Neural progenitor cell (in vitro differentiated cells): ENCODE measurements at regions not wholly inside any gene's neighbourhood (a gene's known extent, or its start where the extent isn't known, plus 50 kb on each side); places are given as distances from the start of the nearest gene placed in this dataset.
A peak's percentile ranks its signal among the peaks of the same experiment; 100 is the strongest.

Experiments used
- DNase-seq: peaks from one replicate; pipeline ENCODE4 v3.0.0-alpha.2; 2016; ENCODE audit warnings: low spot score
- H2AFZ ChIP-seq: fragments of 200-600 bp; sonication (generic); replicated peaks from 2 replicates; pipeline ENCODE4 v1.6.1; 2016; ENCODE audit warnings: antibody characterized with exemption
- H3F3A ChIP-seq: fragments of 200-600 bp; sonication (generic); 2 replicates; pipeline ENCODE4 v1.6.1; 2016; ENCODE audit warnings: antibody characterized with exemption, low read depth
- H3K27ac ChIP-seq: fragments of 200-600 bp; sonication (generic); 2 replicates; pipeline ENCODE4 v1.5.1; 2016; ENCODE audit warnings: mild to moderate bottlenecking
- H3K27me3 ChIP-seq: fragments of 200-600 bp; sonication (generic); 2 replicates; pipeline ENCODE4 v1.6.1; 2016; ENCODE audit warnings: mild to moderate bottlenecking, moderate library complexity
- H3K36me3 ChIP-seq: fragments of 200-600 bp; sonication (generic); 2 replicates; pipeline ENCODE4 v1.5.1; 2016
- H3K4me1 ChIP-seq: fragments of 200-600 bp; sonication (generic); 2 replicates; pipeline ENCODE4 v1.6.1; 2016; ENCODE audit warnings: mixed run types
- H3K4me2 ChIP-seq: fragments of 200-600 bp; sonication (generic); 2 replicates; pipeline ENCODE4 v1.6.1; 2016
- H3K4me3 ChIP-seq: fragments of 200-600 bp; sonication (generic); 2 replicates; pipeline ENCODE4 v1.5.1; 2016
- H3K79me2 ChIP-seq: fragments of 200-600 bp; sonication (generic); 2 replicates; pipeline ENCODE4 v1.6.1; 2016; ENCODE audit warnings: low read depth
- H3K9ac ChIP-seq: fragments of 200-600 bp; sonication (generic); 2 replicates; pipeline ENCODE4 v1.6.1; 2016
- H3K9me3 ChIP-seq: fragments of 200-600 bp; sonication (generic); 2 replicates; pipeline ENCODE4 v1.5.1; 2016; ENCODE audit warnings: low read depth
- H4K20me1 ChIP-seq: fragments of 200-600 bp; sonication (generic); 2 replicates; pipeline ENCODE4 v1.6.1; 2016; ENCODE audit warnings: low read depth
- H3K27ac Mint-ChIP-seq: 3 replicates; pipeline ENCODE4 v1.8.0; 2021; ENCODE audit warnings: mixed read lengths
- H3K27me3 Mint-ChIP-seq: 2 replicates; pipeline ENCODE4 v1.8.0; 2022; ENCODE audit warnings: low read depth, mild to moderate bottlenecking, inconsistent platforms, moderate library complexity, mixed read lengths; ENCODE audit not compliant: insufficient read depth
- H3K36me3 Mint-ChIP-seq: 3 replicates; pipeline ENCODE4 v1.8.0; 2021; ENCODE audit warnings: mixed read lengths
- H3K4me1 Mint-ChIP-seq: 3 replicates; pipeline ENCODE4 v1.8.0; 2021; ENCODE audit warnings: mixed read lengths
- H3K4me3 Mint-ChIP-seq: 3 replicates; pipeline ENCODE4 v1.8.0; 2021; ENCODE audit warnings: mild to moderate bottlenecking, moderate library complexity, mixed read lengths
- H3K9me3 Mint-ChIP-seq: 3 replicates; pipeline ENCODE4 v1.8.0; 2020; ENCODE audit warnings: mixed read lengths
- EZH2 ChIP-seq: fragments of 200-600 bp; sonication (generic); IDR thresholded peaks from 2 replicates; pipeline ENCODE4 v1.6.1; 2017; ENCODE audit warnings: antibody characterized with exemption, mild to moderate bottlenecking, moderate library complexity
- EZH2phosphoT487 ChIP-seq: fragments of 200-600 bp; sonication (generic); IDR thresholded peaks from 2 replicates; pipeline ENCODE4 v1.6.1; 2017; ENCODE audit warnings: antibody characterized with exemption
- TF ChIP-seq, protein P1 (sequence below): fragments of 200-600 bp; sonication (generic); IDR thresholded peaks from 2 replicates; pipeline ENCODE4 v1.5.1; 2017; ENCODE audit warnings: antibody characterized with exemption, mild to moderate bottlenecking

DNA sequence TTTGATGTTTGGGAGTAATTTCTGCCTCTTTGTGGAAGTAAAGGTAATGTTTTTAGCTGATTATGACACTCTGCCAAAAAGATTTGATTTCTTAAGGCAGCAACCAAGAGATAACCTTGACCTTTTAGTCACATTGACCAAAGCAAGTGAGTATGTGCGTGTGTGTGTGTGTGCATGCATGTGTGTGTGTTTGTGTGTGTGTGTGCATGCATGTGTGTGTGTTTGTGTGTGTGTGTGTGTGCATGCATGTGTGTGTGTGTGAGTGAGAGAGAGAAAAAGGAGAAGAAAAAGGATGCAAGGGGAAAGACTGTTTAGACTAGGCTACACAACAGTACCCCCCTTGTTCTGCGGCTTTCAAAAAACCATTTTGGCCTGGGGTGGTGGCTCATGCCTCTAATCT lies 88.1 kb upstream of the NPVF start:
- Histone ChIP-seq H3F3A (no peaks in the 10 kb centered on the region), H3K4me3 (no peak overlapping the region), H3K79me2 (no peaks in the 10 kb centered on the region), H3K4me1 (no peaks in the 10 kb centered on the region), H3K4me2 (no peak overlapping the region), H4K20me1 (no peaks in the 10 kb centered on the region), H3K36me3 (no peaks in the 10 kb centered on the region), H3K27me3 (no peaks in the 10 kb centered on the region), H2AFZ (no peak overlapping the region), H3K9ac (no peak overlapping the region), H3K9me3 (no peaks in the 10 kb centered on the region), H3K27ac (no peak overlapping the region)
- Mint-ChIP-seq H3K27ac (no peak overlapping the region), H3K4me1 (peaks cover 11% of the 10 kb centered on the region), H3K4me3 (no peak overlapping the region), H3K9me3 (peaks cover 18% of the 10 kb centered on the region), H3K27me3 (no peaks in the 10 kb centered on the region), H3K36me3 (peaks cover under 1% of the 10 kb centered on the region)
- no peak for TF ChIP-seq EZH2
- TF ChIP-seq, protein P1, sequence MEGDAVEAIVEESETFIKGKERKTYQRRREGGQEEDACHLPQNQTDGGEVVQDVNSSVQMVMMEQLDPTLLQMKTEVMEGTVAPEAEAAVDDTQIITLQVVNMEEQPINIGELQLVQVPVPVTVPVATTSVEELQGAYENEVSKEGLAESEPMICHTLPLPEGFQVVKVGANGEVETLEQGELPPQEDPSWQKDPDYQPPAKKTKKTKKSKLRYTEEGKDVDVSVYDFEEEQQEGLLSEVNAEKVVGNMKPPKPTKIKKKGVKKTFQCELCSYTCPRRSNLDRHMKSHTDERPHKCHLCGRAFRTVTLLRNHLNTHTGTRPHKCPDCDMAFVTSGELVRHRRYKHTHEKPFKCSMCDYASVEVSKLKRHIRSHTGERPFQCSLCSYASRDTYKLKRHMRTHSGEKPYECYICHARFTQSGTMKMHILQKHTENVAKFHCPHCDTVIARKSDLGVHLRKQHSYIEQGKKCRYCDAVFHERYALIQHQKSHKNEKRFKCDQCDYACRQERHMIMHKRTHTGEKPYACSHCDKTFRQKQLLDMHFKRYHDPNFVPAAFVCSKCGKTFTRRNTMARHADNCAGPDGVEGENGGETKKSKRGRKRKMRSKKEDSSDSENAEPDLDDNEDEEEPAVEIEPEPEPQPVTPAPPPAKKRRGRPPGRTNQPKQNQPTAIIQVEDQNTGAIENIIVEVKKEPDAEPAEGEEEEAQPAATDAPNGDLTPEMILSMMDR = no peak
- TF ChIP-seq EZH2phosphoT487 = no peak
- DNase-seq = no peak

DNA sequence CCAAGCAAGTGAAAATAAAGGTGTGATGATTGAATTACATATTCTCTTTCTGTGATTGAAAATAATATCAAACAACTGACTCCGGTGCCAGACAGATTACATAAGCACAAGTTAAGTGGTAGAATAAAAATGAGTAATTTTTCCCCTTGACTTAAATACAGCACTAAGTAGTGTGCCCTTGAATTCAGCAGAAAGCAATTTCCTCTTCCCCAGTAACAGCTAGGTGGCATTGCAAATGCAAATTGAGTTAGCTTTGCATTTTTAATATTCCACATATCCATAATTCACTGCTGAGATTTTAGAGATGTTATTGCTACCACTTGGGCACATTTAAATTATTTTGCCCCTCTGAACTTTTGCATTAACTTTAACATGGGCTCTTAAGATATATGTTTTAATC lies 89.8 kb upstream of the NPVF start:
- Histone ChIP-seq H3K79me2 (no peaks in the 10 kb centered on the region), H4K20me1 (no peaks in the 10 kb centered on the region), H2AFZ (no peak overlapping the region), H3F3A (no peaks in the 10 kb centered on the region), H3K36me3 (no peaks in the 10 kb centered on the region), H3K4me3 (no peak overlapping the region), H3K27ac (no peak overlapping the region), H3K27me3 (no peaks in the 10 kb centered on the region), H3K9me3 (no peaks in the 10 kb centered on the region), H3K4me1 (no peaks in the 10 kb centered on the region), H3K9ac (no peak overlapping the region), H3K4me2 (no peak overlapping the region)
- TF ChIP-seq EZH2 = no peak
- TF ChIP-seq EZH2phosphoT487 = no peak
- TF ChIP-seq, protein P1 = peak; percentile 5
- Mint-ChIP-seq H3K4me1 (peaks cover 16% of the 10 kb centered on the region), H3K36me3 (no peaks in the 10 kb centered on the region), H3K9me3 (peaks cover 5% of the 10 kb centered on the region), H3K27me3 (no peaks in the 10 kb centered on the region), H3K4me3 (no peak overlapping the region), H3K27ac (no peak overlapping the region)
- no peak for DNase-seq

DNA sequence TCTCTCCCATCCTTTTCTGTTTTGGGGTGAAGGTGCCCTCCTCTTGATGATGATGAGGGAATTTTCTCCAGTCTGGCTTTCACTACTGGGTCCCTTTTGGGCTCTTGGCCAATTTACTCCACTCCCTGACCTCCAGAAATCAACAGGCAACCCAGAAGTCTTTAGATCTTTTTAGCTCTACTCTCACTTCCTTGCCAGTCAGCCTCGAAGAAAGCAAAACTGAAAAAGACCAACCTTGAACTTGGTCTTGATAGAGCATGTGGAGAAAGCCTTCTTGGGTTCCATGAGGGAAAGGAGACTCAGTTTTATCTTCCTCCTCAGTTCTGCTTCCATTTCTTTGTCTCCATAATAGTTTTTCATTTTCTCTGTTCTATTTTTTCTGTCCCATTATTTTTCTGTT lies 91.4 kb upstream of the NPVF start:
- Histone ChIP-seq H3K27ac (no peak overlapping the region), H4K20me1 (no peaks in the 10 kb centered on the region), H2AFZ (no peak overlapping the region), H3K36me3 (no peaks in the 10 kb centered on the region), H3K4me2 (no peak overlapping the region), H3K9me3 (no peaks in the 10 kb centered on the region), H3K79me2 (no peaks in the 10 kb centered on the region), H3K4me3 (no peak overlapping the region), H3F3A (no peaks in the 10 kb centered on the region), H3K9ac (no peak overlapping the region), H3K27me3 (no peaks in the 10 kb centered on the region), H3K4me1 (no peaks in the 10 kb centered on the region)
- DNase-seq = no peak
- peaks cover 14% of the 10 kb centered on the region for H3K4me1 Mint-ChIP-seq
- H3K9me3 Mint-ChIP-seq = peaks cover 2% of the 10 kb centered on the region
- no peak overlapping the region for H3K27ac Mint-ChIP-seq
- no peak overlapping the region for H3K4me3 Mint-ChIP-seq
- TF ChIP-seq, protein P1 = no peak
- no peak for TF ChIP-seq EZH2
- TF ChIP-seq EZH2phosphoT487 = no peak
- H3K27me3 Mint-ChIP-seq = peaks cover 3% of the 10 kb centered on the region
- H3K36me3 Mint-ChIP-seq = no peaks in the 10 kb centered on the region
